Neutrophil (primary cell): ENCODE measurements at regions not wholly inside any gene's neighbourhood (a gene's known extent, or its start where the extent isn't known, plus 50 kb on each side); places are given as distances from the start of the nearest gene placed in this dataset.
"Not testable (repeated sequence)": the region's sequence is repeated elsewhere in the genome, so short reads cannot be mapped to it uniquely, and the experiment has no call there.

Experiments
- H3K27ac ChIP-seq: fragments of 200-600 bp; sonication (generic); 2 replicates; pipeline ENCODE4 v1.5.1; 2016; ENCODE audit warnings: mild to moderate bottlenecking, moderate library complexity
- H3K27me3 ChIP-seq: fragments of 200-600 bp; sonication (generic); 2 replicates; pipeline ENCODE4 v1.6.0; 2016; ENCODE audit warnings: mild to moderate bottlenecking
- H3K36me3 ChIP-seq: fragments of 200-600 bp; sonication (generic); 2 replicates; pipeline ENCODE4 v1.5.1; 2017
- H3K4me1 ChIP-seq, 2 experiments: fragments of 200-600 bp in 1 of 2; sonication (generic) in 1 of 2; 1 replicate in 1 of 2; 2 replicates in 1 of 2; pipeline versions ENCODE4 v1.5.1 to v1.6.1; 2013 to 2016; ENCODE audit warnings: low read depth in 1 of 2, low read length in 1 of 2, mild to moderate bottlenecking in 1 of 2, moderate library complexity in 1 of 2; ENCODE audit not compliant: control insufficient read depth in 1 of 2, insufficient read depth in 1 of 2
- H3K4me3 ChIP-seq, 2 experiments: fragments of 200-600 bp in 1 of 2; sonication (generic) in 1 of 2; 1 replicate in 1 of 2; 2 replicates in 1 of 2; pipeline ENCODE4 v1.5.1; 2013 to 2016; ENCODE audit warnings: low read depth in 1 of 2, low read length in 1 of 2, mild to moderate bottlenecking in 1 of 2, moderate library complexity in 1 of 2
- H3K9me3 ChIP-seq: fragments of 200-600 bp; sonication (generic); 2 replicates; pipeline ENCODE4 v1.5.1; 2016
- TF ChIP-seq, protein P1 (sequence below): fragments of 200-600 bp; sonication (generic); IDR thresholded peaks from 2 replicates; pipeline ENCODE4 v1.5.1; 2016; ENCODE audit warnings: antibody characterized with exemption

- peaks cover 100% of the 10 kb centered on the region for H3K27me3 ChIP-seq
- H3K4me1 ChIP-seq, result no peaks in the 10 kb centered on the region
- H3K4me3 ChIP-seq, result no peak overlapping the region
- no peaks in the 10 kb centered on the region for H3K36me3 ChIP-seq
- no peak overlapping the region for H3K27ac ChIP-seq
- TF ChIP-seq, protein P1, sequence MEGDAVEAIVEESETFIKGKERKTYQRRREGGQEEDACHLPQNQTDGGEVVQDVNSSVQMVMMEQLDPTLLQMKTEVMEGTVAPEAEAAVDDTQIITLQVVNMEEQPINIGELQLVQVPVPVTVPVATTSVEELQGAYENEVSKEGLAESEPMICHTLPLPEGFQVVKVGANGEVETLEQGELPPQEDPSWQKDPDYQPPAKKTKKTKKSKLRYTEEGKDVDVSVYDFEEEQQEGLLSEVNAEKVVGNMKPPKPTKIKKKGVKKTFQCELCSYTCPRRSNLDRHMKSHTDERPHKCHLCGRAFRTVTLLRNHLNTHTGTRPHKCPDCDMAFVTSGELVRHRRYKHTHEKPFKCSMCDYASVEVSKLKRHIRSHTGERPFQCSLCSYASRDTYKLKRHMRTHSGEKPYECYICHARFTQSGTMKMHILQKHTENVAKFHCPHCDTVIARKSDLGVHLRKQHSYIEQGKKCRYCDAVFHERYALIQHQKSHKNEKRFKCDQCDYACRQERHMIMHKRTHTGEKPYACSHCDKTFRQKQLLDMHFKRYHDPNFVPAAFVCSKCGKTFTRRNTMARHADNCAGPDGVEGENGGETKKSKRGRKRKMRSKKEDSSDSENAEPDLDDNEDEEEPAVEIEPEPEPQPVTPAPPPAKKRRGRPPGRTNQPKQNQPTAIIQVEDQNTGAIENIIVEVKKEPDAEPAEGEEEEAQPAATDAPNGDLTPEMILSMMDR, result no peak
- H3K9me3 ChIP-seq, result no peaks in the 10 kb centered on the region
Measured at GRCh38 chr6:27551607-27552006, 78.7 kb upstream of the ZNF184 start.

DNA sequence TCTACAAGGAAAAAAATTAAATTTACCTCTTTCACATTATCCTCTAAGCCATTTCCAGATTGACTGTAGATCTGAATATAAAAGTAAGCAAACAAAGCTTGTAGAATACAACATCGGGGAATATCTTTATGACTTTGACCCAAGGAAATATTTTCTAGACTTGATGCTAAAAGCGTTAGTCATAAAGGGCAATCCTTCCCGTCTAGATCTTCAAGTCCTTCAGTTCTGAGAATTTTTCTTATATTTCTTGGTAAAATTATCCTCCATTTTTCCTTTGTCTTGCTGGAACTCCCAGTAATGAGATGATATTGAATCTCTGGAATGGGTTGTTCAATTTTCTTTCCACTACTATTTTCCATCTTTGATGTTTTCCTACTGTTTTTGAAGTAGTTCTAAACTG is 77.8 kb upstream of the ZNF184 start:
- Histone ChIP-seq H3K27ac (no peak overlapping the region), H3K27me3 (peaks cover 100% of the 10 kb centered on the region), H3K4me1 (no peaks in the 10 kb centered on the region), H3K36me3 (no peaks in the 10 kb centered on the region), H3K4me3 (no peak overlapping the region), H3K9me3 (no peaks in the 10 kb centered on the region)
- TF ChIP-seq, protein P1, result no peak

- peaks cover 100% of the 10 kb centered on the region for H3K27me3 ChIP-seq
- not testable (repeated sequence) for H3K9me3 ChIP-seq, H3K4me1 ChIP-seq
Measured at GRCh38 chr6:27549241-27549598, 76.3 kb upstream of the ZNF184 start.

DNA sequence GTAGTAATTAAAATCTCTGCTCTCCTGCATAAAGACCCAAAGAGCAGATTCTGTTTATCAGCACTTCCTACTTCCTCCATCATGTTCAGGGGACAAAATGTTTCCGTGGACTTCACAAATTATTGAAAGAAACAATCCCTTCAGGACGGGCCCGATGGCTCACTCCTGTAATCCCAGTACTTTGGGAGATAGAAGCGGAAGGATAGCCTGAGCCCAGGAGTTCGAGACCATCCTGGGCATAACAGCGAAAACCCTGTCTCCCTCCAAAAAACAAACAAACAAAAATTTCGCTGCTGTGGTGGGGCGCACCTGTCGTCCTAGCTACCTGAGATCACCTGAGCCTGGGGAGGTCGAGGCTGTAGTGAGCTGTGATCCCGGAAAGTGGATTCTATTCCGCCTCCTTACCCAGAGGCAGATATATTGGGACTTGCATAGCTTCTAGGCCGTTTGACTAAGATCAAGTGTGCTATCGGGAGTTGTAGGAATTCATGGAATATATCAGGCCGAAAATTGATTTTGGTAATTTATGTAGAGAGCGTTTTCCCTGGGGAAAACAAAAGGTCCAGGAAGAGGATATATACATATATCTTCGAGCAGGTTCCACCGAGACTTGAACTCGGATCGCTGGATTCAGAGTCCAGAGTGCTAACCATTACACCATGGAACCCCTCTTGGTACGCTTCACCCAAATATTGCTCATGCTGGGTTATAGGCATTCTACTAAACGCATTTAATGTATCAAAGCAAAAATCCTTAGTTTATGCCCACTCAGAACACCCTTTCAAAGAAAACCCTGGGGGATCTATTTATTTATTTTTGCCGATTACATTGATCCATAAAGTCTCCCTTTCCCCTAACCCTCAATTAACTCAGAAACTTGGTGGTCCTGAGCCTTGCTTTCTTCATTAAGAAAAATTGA is 74.5 kb upstream of the ZNF184 start:
- Histone ChIP-seq H3K4me3 (no peak overlapping the region), H3K27me3 (peaks cover 100% of the 10 kb centered on the region), H3K4me1 (no peaks in the 10 kb centered on the region), H3K27ac (no peak overlapping the region), H3K9me3 (no peaks in the 10 kb centered on the region), H3K36me3 (no peaks in the 10 kb centered on the region)
- TF ChIP-seq, protein P1, result no peak

More at GRCh38 chr6:27549241-27549598, 76.3 kb upstream of the ZNF184 start:
- not testable (repeated sequence) for H3K4me3 ChIP-seq, H3K27ac ChIP-seq, H3K36me3 ChIP-seq

DNA sequence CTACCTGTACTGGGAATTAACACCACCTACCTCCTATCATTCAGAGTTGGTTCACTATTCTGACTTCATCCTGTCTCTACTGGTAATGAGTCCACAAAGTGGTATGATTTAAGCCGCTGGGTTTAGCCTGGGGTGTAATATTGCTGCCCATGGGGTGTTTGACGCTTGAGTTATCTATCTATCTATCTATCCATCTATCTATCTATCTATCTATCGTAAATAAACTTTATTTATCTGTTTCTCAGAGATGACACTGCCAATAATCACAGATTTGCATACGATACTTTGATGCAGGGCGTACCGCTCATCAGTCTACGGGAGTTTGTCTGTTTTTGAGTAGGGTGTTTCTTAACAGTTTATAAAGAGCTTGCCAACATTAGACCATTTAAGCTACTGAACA is 73.6 kb upstream of the ZNF184 start:
- Histone ChIP-seq H3K36me3 (no peaks in the 10 kb centered on the region), H3K4me1 (no peaks in the 10 kb centered on the region), H3K27ac (no peak overlapping the region), H3K9me3 (no peaks in the 10 kb centered on the region), H3K27me3 (peaks cover 100% of the 10 kb centered on the region), H3K4me3 (no peak overlapping the region)
- TF ChIP-seq, protein P1, result no peak

- Histone ChIP-seq H3K27me3 (peaks cover 99% of the 10 kb centered on the region), H3K4me3 (no peak overlapping the region), H3K9me3 (no peaks in the 10 kb centered on the region), H3K36me3 (no peaks in the 10 kb centered on the region), H3K4me1 (no peaks in the 10 kb centered on the region), H3K27ac (no peak overlapping the region)
- TF ChIP-seq, protein P1, result no peak
Measured at GRCh38 chr6:27545271-27546046, 72.6 kb upstream of the ZNF184 start.
